GM21737 (cell line): ENCODE measurements at regions not wholly inside any gene's neighbourhood (a gene's known extent, or its start where the extent isn't known, plus 50 kb on each side); places are given as distances from the start of the nearest gene placed in this dataset.
"Not testable (repeated sequence)": the region's sequence is repeated elsewhere in the genome, so short reads cannot be mapped to it uniquely, and the experiment has no call there.

Source experiments
- ATAC-seq: cut with Tn5 transposase; IDR thresholded peaks from one replicate; pipeline ENCODE4 v1.9.1; 2021; ENCODE audit warnings: mild to moderate bottlenecking, moderate library complexity; ENCODE audit not compliant: unreplicated experiment

DNA sequence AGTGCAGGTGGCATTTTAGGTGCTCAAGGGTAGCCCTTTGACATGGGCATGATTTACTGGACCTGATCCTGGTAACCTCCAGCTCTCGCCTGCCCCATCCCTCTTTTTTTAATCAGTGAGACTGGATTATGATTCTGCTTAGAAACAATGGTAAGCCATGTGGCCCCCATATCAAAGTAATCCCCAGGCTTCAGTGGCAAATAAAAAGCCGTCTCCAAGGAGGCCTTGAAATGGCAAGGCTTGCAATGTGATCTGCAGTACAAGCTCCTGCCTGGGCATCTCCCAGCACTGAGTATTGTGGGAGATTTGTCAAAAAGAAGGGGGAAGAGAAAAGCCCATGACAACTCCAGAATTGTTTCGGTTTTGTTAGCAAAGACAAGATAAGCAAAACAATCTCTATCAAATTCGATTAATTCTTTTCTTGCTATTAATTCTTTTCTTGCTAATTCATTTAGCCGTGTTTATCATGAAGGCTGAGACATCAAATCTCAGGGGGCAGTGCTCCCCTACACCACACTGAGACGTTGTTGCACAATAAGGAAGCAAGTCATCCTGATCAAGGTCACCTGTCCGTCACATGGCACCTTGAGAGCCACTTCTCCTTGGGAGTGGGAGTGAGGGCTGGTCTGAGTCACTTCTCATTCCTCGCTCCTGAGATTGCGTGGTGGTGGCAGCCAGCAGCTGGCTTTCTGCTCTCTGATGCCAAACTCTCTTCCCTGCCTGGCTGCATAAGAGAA, 312.7 kb upstream of the GATB start:
- no peak for ATAC-seq

DNA sequence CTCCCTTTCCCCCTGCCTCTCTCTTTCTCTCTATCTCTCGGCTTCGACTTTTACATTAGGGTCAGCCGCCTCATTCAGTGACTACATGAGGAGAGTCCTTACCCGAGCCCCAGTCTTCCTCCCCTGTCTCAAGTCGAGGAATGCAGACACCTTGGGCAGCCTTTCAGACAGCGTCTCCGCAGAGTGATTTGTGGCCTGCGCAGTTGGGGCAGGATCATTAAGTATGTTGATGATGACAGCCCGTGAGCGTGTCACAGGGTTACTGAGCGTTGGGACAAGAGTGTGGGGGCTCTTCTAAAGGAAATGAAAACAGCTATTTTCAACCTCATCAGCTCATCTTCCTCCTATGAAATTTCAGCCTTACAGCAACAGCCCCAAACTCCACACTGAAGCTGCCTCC, 312.1 kb upstream of the GATB start:
- ATAC-seq: no peak

DNA sequence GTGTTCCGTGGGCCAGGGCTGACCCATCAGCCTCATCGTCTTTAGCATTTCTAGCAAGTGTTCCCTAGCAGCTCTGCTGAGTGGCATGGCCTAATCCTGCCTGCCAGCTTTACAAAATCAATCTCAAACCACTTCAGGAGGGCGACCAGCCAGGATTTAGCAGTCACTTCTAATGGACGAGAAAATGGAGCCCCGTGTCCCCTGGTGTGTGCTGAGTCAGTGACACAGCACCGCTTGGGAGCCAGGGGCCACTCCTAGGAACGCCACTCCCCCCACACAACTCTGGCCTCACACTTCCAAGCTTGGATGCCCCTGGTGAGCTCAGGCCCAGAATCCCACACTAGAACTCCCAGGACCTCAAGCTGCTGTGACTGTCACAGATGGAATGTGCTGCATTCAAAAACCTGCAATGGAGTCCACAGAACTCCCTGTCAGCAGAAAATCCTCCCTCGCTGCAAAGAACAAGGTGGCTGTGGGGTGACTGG, 311.2 kb upstream of the GATB start:
- no peak for ATAC-seq

DNA sequence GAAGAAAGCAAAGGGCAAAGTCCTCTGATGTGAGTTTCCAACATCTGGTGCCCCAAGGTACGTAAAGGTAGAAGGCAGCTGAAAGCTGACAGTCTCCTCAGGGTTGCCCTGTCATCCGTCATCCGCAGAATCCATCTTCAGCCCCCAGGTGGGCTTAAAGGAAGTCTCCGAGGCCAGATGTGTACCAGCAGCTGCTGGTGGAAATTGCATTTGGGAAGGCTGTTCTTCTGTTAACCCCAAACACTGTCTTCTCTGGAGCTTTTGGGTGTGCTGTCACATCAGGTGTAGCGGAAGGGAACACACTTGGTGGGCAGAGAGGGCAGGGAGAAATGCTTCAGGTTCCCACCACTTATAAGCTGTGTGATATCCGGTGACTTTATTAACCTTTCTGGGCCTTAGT, 310.0 kb upstream of the GATB start:
- ATAC-seq: no peak

DNA sequence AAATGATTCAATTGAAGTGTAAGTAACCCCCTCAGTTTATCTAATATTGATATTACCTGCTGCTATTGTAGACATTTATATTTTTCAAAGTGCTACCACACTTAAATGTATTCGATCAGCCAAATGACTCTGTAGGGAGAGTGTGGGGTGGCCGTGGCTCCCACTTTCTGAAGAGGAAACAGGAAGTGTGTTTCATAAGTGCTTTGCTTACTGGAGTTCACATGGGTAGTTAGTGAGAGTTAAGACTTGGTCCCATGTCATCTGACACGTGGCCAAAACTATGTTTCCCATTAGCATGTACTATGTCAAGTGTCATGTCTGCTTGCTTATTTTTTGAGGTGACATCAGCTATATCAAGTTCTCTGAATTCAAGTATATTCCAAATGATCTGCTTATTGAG, 308.1 kb upstream of the GATB start:
- ATAC-seq: no peak

DNA sequence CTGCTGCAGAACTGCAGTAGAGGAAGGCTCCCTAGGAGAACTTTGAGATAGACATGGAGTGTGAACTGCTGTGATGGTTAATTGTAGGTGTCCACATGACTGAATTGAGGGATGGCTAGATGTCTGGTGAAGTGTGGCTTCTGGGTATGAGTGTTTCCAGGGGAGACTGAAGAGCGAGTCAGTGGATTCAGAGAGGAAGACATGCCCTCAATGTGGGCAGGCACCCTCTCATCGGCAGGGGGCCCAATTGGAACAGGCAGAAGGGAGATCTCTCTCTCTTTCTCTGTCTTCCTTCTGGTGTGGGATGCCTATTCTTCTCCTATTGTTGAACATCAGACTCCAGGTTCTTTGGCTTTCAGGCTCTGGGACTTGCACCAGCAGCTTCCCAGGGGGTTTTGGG, 304.7 kb upstream of the GATB start:
- ATAC-seq: no peak

DNA sequence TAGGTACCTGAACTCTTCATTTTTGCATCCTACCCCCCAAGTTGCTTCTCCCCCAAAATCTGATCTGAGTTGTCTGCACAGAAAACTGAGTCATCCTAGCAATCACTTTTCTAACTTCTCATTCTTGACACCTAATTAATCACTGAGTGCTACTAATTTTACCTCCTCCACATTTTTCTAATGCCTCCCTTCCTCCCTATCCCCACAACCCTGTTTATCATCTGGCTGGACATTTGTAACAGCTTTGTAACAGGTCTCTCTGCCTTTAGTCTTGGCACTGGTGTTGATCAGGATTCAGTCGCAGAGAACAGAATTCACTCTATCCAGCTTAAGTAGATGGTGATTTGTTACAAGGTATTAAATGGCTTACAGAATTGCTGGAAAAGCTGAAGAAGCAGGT, 303.9 kb upstream of the GATB start:
- no peak for ATAC-seq

DNA sequence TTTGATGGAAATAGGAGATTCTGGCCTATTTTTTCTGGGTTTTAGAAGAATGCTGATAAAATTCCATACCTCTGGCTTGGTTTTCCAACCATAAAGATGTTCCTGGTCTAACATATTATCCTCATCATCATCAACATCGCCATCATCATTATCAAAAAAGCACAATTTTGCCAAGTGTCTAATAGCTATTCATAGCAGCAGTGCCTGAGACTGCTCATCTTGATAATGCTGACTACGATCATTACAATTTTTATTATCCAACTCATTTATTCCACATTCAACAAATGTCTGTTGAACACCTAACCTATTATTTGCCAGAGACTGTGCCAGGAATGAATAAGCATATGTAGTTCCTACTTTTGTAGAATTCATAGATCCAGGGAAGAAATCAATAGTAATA, 303.5 kb upstream of the GATB start:
- no peak for ATAC-seq

DNA sequence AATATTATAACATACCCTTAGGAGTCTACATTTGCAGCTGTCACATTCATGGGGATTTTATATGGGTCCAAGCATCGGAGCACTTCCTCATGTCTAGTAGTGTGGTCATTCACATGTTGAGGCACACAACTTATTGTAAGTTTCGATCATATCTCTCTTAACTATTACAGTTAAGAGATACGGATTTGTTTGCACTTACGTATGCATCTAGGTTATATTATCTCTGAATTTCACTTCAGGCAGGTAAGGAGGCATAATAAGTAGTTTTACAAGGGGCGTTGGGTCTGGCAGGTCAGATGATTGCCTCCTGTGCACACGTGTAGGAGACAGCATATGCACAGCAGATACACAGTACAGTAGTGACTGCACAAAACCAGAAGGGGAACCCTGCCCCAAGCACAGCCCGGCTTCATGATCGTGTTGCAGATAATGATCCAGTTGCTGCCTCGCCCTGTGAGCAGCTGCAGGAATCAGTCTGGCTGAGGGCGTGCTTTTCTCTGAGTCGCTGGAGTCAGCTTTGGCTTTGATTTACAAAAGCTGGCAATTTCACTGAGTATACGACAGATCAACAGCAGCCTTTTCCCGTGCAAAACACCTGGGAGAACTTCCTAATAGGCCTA, 302.9 kb upstream of the GATB start:
- ATAC-seq: no peak

DNA sequence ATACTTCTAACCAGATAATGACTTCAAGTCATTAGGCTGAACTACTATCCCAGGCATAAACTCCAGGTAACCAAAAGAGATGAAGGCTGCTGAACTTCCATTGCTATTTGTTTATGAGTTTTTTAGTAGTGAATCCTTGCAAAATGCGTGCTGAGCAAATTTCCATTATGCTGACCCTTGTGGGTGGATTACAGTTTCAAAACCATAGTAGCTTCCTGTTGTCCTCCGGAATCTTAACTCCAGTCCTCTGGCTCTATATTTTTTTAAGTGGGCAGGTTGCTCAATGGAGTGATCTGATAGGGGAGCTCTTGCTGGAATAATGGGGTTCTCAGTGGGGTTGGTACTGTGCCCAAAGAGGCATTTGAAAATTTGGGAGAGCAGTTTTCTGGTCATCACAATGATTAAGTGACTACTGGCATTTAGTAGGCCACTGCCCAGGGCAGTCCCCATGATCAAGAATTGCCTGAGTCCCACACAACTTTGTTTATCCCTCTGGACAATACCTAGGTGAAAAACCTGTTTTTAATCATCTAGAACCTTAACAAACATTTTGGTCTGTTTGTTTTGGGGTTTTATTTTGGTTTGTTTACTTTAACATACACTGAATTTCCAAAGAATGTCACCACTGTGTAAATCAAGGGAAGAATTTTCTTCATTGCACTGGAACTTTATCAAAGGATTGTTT, 302.3 kb upstream of the GATB start:
- no peak for ATAC-seq

DNA sequence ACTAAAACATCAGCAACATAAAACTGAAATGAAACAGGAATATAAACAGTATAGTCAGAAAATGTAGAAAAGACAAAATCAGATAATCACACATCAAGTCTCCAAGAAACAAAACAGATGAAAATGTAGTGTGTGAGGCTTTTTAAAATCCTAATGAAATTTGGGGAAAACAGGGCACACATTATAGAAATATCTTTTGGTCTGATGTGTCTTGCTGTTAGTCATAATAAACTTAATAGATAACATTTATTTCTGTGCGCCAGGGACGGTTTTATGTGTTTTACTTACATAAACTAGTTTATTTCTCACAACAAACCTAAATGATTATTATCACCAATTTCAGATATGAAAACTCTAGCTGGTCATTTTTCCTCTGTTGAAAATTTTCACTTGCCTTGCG, 293.9 kb upstream of the GATB start:
- no peak for ATAC-seq

DNA sequence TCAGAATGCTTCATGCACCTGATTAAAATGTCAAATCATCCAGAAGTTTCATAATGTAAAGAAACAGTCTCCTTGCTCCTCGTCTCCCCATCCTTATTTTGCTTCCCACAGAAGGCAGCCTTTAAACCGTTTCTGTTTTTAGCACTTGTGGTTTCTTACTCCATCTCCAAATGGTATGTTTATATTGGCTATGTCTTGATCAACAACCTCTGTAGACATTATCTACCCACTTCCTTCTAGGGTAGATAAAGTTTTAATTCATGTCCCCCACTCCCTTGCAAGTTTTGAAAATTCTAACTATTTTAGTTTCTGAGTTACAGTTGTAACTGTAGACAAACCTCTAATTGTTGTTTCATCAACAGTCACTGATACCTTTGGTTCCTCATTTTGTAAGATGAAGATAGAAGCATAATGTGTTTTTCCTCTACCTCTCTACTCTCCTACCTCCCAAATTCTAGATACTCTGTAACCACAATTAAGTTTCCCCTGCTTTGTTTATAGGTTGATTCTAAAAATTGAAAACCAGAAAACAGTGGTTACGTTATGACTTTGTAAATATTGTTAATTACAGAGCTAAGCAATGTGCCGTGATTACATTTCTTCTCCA, 291.7 kb upstream of the GATB start:
- ATAC-seq: no peak

DNA sequence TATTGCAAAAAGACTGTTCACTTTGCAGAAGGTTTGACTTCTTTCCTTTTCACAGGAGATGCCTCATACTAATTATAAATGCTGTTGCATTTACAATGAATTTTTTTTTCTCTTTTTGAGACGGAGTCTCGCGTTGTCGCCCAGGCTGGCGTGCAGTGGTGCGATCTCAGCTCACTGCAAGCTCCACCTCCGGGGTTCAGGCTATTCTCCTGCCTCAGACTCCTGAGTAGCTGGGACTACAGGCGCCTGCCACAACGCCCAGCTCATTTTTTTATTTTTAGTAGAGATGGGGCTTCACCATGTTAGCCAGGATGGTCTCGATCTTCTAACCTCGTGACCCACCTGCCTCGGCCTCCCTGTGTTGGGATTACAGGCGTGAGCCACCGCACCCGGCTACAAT, 290.5 kb upstream of the GATB start:
- not testable (repeated sequence) for ATAC-seq

DNA sequence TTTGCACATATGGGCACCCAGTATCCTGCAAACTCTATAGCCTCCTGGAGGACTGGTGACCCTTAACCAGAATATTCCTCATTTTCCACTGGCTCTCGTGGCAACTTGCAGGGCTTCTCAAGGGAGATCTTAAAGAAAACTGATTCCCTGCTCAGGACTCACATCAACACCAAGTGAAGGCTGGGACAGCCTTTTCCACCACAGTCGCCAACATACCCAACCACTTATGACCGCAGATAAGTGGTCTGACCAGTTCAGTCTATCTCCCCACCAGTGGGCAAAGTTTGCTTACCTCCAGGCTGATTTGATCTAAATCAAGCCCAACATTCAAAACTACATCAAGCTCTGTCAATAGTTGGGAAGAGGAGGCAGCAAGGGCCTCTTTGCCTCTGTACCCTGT, 289.3 kb upstream of the GATB start:
- no peak for ATAC-seq

DNA sequence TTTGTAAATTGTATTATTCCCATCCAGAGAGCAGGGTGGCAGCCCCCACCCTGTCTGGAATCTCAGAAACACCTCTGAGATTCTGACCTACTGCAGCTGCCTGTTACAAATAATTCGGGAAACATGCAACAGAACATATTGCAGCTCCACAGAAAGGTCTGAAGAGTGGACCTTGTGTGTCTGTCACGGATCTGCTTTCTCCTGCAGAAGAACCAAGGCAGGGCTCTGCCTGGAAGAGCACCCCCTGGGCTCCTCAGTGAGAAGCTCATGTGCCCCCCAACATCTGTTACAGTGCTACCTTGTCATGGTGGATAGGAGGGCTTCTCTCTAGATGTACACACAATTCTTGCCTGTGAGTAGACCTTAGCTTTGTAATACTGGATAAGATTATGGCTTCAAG, 286.6 kb upstream of the GATB start:
- ATAC-seq: no peak

DNA sequence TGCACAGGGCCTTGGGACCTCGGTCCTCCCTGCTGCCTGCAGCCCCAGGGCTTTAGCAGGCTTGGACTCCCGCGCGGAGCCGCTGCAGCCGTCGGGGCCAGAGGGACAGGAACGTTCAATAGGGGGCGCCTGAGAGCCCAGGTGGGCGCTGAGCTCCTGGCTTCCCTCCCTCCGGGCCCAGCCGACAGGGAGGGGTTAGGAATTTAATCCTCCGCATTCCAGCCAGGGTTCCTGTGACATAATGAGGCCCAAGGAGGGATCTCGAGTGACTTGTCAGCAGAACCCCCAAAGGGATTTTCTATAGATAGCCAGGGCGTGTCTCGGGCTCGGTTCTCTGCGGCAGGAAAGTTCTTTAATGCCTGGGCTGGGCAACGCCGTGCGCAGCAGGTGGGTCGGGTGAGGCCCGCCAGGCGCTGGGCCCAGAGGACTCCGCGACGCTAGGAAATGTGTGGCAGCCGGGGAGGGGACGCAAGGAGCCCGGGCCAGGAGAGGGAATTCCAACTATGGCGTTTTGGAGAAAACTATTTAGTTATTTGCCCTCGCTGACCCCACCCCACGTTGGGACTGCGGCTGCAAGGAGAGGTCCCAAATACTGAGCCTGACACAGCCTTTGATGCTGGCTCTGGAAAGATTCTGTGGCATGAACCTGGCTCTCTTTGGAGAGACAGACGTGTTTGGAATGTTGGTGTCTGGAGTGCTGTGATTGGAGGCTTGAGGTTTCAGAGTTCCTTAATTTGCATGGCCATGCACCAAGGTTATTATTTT, 285.2 kb upstream of the GATB start:
- peak; percentile 57 for ATAC-seq

DNA sequence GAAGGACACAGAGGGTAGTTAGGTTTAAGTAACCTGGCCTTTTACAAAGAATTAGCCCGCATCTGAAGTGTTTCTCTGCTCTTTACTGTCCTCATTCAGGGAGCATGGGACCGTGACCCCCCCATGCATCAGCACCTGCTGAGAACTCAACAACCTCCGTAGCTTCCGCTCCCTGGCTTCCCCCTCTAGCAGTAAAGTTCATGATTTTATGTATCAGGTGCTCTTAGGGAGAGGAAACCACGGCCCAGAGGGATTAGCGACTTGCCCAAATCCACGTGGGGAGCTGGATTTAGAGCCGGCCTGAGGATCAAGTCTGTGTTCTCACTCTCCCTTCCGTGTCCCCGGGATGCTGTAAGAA, 284.6 kb upstream of the GATB start:
- ATAC-seq: peak; percentile 49

DNA sequence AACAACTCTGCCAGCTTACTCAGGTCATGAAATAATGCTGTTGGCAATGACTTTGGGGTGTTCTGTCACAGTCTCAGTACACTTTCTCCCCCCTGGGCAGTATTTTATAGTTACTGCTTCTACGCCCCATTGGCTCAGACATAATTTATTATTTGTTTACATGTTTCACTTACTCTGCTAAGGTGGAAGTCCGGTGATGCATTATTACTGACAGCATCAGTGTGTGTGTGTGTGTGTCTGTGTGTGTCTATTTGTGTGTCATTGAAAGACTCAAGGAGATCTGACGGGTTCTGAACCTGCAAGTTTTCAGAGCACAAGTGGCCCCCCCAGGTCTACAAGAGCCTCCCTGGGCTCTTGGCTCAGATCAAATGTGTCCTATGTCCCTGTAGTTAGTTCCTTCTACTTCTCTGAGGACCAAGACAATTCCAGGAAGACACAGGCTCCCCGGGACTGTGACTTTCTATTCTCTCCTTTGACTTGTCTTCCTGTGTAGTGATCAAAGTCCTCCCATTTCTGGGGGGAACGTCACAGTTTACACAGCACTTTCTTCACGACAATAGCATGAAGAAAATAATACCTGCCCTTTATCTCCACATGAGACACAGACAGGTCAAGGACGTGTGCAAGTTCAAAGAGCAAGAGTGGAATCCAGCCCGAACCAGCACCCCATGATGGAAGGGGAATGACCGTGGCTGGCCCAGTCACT, 283.7 kb upstream of the GATB start:
- ATAC-seq: no peak

DNA sequence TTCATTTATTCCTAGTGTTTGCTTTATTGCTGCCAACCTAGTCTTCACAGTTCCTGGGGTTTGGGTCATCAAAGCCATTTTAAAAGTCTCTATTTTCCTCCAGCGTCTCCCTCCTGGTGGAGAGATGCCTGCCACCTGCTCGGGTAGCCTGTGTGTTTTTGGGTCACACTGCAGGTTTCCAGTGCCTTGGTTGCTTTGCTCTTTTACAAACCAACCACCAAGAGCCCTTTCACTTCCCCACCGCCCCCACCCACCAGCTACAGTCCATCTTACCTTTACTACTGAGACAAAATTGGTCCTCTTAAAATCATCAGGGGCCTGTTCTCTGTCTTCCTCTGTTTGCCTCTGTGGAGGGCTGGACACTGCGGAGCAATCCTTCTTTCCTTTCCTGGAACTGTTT, 280.5 kb upstream of the GATB start:
- no peak for ATAC-seq

DNA sequence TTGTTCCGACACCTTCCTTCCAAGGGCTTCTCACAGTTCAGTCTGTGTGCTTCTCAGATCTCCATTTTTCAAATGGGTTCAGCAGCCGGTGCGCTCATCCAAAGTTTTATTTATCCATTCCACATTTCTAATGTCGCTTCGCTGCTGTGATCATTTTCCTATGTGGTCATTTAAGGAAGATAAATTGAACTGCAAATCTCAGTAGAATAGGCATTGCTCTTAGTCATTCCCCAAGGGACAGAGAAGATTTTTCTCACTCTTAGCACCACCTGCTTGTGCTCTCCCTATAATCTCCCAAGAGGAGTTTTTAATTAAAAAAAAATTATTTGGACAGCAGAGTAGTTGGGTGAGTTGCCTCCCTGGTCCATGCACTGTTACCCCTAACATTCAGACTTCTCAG, 278.9 kb upstream of the GATB start:
- no peak for ATAC-seq
